Effector CD4-positive, alpha-beta T cell (primary cell): ENCODE measurements at regions not wholly inside any gene's neighbourhood (a gene's known extent, or its start where the extent isn't known, plus 50 kb on each side); places are given as distances from the start of the nearest gene placed in this dataset.

Experiments used
- DNase-seq: peaks from one replicate; pipeline ENCODE4 v3.0.0-alpha.2; 2020

- no peak for DNase-seq
Observed at GRCh38 chr3:31157047-31157694, 262.7 kb upstream of the GADL1 start.

- DNase-seq = no peak
Observed at GRCh38 chr3:31157893-31158620, 263.6 kb upstream of the GADL1 start.

- DNase-seq = no peak
Observed at GRCh38 chr3:31159331-31160039, 265.0 kb upstream of the GADL1 start.

- DNase-seq = no peak
Observed at GRCh38 chr3:31161889-31162288, 267.4 kb upstream of the GADL1 start.

GRCh38 chr3:31164381-31164780, 269.9 kb upstream of the GADL1 start:
- no peak for DNase-seq

GRCh38 chr3:31165399-31165860, 271.0 kb upstream of the GADL1 start:
- no peak for DNase-seq

GRCh38 chr3:31166249-31166885, 271.9 kb upstream of the GADL1 start:
- DNase-seq = no peak

- DNase-seq = no peak
Observed at GRCh38 chr3:31167666-31168065, 273.2 kb upstream of the GADL1 start.

GRCh38 chr3:31170932-31171670, 276.6 kb upstream of the GADL1 start:
- DNase-seq = no peak

- no peak for DNase-seq
Observed at GRCh38 chr3:31172336-31172735, 277.9 kb upstream of the GADL1 start.

- DNase-seq = no peak
Observed at GRCh38 chr3:31173118-31173718, 278.8 kb upstream of the GADL1 start.

GRCh38 chr3:31174079-31174478, 279.6 kb upstream of the GADL1 start:
- DNase-seq = no peak

- DNase-seq = no peak
Observed at GRCh38 chr3:31176045-31176444, 281.6 kb upstream of the GADL1 start.

- DNase-seq = no peak
Observed at GRCh38 chr3:31178467-31178866, 284.0 kb upstream of the GADL1 start.

- no peak for DNase-seq
Observed at GRCh38 chr3:31179768-31180167, 285.3 kb upstream of the GADL1 start.

- no peak for DNase-seq
Observed at GRCh38 chr3:31180274-31180673, 285.8 kb upstream of the GADL1 start.

- no peak for DNase-seq
Observed at GRCh38 chr3:31181661-31182060, 287.2 kb upstream of the GADL1 start.

GRCh38 chr3:31182661-31183060, 288.2 kb upstream of the GADL1 start:
- DNase-seq = no peak

- DNase-seq = no peak
Observed at GRCh38 chr3:31184261-31185061, 290.0 kb upstream of the GADL1 start.

GRCh38 chr3:31185062-31185357, 290.5 kb upstream of the GADL1 start:
- no peak for DNase-seq

- DNase-seq = no peak
Observed at GRCh38 chr3:31186041-31186440, 291.6 kb upstream of the GADL1 start.

- no peak for DNase-seq
Observed at GRCh38 chr3:31187380-31187779, 292.9 kb upstream of the GADL1 start.
